Islet precursor cell (in vitro differentiated cells): ENCODE measurements at regions not wholly inside any gene's neighbourhood (a gene's known extent, or its start where the extent isn't known, plus 50 kb on each side); places are given as distances from the start of the nearest gene placed in this dataset.

Experiments used
- DNase-seq: peaks from one replicate; pipeline ENCODE4 v3.0.0-alpha.2; 2018

DNA sequence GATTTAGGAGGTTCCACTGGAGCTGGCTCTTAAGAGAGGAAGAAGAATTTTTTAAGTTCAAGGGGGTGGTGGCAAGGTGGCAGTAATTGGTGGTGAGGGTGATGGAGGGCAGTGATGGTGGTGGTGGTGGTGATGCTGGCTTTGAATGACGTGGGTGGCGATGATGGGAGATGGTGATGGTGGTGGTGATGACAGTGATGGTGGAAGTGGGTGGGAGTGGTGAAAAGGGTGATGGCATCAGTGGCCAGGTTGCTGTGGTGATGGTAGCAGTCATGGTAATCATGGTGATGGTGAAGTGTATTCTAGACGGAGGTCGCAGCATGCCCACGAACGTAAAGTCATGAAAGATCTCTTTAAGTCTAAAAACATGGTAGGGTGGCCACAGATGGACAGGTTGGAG lies 197.3 kb downstream of the PTEN start:
- DNase-seq: no peak

DNA sequence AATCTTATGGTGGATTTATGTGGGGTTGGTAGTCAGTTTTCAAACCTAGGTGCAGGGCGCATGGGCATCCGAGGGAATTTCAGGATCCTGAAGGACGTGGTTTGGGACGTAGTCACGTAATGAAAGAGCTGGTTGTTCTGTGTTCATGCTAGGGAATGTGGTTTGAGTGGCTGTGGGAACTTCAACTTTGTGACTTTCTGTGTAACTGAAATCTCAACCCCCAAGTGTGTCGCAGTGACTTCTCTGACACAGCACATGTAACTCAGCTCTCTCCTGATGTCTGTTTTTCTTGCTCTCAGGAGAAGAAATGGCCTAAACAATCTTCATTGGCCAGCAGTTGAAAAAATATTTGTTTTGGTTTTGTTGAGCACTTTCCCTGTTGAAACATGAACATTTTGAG lies 199.0 kb downstream of the PTEN start:
- DNase-seq: peak; percentile 57

DNA sequence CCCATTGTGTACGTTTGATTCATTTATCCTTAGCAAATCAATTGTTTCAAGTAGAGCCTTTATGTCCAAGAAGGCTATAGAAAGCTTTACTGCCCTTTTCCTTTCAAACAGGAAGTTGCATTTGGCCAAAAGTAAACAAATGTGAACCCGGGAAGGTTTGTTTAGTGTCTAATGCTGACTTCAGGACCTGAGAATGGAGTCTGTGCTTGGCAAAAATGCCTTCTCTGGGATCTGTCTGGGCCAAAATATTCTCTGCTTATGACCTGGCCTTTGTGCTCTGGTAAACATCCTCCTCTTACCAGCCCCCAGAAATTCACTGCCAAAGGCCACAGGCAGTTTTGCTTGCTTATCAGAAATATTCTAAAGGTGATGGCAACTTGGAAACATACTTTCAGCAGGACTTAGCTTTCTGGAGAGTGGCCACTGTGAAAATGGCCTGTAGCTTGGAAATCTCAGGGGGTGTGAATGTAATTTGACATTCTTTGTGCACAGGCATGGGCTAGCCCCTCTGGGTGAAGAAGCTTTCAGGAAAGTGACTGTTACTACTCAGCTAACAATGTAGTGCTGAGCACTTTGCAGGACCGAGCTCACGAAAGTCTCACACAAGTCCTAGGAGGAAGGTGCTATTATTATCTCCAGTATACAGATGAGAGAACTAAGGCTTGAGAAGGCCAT lies 199.5 kb downstream of the PTEN start:
- DNase-seq: peak; percentile 67

DNA sequence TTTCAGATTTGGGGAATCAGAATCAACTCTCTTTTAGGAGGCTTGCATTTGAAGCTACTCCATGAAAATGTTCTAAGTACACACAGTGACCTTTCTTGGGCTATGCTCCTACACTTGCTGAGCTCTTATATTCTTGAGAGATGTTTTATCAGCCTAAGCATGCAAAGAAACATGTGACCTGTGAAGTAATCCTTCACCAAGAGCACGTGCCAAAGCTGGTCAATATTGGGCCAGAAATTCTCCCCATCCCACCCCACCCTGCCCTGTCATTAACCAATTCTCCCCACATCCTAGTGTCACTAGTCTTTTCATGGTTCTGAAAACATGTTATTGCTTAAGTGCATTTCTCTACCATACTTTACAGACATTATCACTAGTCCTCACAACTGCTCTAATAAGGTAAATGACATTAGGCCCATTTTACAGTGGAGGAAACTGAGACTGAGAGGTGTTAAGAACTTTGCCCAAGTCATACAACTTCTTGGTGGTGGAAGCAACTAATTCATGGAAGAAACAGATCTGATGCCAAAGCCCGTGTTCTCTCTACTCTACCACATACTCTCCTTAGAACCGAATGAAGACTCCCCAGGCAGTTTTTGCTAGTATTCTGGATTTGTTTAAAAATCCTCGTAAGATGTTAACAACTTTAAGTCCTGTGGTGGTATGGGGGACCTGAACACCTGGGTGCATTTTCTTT lies 200.6 kb downstream of the PTEN start:
- no peak for DNase-seq

DNA sequence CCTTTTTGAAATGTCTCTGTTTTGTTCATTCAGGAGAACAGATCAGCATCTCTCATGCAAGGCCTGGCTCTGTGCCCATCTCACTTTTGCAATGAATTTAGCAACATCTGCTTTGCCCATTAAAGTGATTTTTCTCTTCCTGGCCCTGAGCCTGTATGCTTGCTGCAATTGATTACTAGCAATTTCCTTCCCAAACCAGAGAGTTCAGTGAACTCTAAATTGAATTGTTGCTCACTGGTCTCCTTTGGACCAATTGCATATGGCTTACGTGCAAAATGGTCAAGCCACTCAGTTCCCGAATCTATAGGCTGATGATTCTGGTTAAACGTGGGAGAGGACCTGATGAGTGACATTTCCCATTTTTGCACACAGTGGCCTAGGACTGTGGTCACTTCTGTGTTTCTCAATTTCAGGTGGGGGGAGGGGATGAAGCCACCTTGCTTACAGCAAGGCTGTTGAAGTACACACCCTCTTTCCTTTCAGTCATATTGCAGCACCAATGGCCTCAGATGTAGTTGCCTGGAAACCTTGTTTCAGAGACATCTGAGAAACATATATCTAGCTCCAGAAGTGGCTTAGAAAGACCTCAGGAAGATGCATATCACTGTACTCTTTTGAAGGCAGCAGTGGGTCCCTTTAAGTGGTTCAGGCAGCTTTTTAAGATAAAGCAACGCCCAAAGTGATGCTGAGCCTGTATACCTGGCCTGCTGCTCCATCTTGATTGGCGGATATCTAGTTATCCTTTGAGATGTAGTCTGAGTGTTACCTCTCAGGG lies 201.4 kb downstream of the PTEN start:
- no peak for DNase-seq

DNA sequence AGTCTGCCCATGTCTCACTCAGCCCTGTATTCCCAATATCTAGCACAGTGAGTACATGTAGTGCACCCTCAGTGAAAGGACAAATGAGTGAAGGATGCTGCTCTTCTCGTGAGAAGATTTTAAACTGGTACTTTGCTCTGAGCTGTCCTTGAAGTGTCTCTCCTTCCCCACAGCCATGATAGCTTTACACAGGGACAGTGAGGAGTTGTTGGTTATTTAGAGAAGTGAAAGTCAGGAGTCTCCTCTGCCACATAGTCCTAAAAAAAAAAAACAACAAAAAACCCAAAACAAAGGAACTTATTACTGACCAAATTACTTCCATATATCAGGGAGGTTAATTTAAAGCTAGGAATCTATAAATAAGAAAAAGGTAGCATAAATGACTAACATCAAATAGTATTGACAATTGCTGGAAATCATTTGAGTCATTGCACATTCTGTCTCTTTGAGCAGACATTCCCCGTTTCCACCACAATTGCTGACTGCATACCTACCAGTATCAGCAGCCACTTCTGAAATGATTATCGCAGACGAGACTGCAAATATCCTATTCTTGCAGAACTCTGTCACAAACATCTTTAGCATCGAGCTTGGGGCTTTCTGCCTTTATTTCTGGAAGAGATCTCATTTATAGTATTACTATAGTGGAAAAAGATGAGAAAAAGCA lies 202.1 kb downstream of the PTEN start:
- no peak for DNase-seq

DNA sequence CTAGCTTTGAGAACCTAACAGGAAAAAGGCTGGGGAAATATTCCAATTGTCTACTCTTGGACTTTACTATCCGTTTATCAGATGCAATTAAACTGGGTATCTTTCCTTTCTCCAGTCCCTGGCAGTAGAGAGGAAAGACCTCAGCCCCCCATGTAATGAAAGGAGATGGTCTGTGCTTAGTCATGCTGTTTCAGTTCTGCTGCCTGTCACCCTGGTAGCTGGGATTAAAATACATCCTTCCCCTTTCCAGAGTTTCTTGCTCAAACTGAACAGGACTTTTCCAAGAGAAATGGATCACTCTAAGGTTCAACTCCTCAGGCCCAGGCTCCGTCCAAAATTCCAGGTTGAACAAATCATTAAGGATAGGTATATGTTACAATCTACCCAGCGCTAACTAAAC lies 202.9 kb downstream of the PTEN start:
- DNase-seq: no peak

DNA sequence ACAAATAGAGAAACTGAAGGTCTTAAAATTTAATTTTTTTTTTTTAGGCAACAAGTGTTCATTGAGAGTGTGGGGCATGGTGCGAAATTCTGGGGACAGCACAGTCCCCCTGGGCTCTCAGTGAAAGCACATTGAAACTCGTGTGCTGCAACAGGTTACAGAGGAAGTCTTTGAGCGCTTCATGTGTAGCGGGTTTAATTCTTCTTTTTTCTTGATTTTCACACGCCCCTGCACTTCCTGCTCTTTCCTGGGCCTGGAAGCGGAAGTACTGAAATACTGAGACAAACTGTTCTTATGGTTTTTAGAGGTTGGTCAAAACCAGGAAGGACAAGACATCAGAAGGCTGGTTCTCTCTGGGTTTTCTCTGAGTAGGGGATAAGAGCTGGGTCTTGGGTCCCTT lies 203.5 kb downstream of the PTEN start:
- no peak for DNase-seq

DNA sequence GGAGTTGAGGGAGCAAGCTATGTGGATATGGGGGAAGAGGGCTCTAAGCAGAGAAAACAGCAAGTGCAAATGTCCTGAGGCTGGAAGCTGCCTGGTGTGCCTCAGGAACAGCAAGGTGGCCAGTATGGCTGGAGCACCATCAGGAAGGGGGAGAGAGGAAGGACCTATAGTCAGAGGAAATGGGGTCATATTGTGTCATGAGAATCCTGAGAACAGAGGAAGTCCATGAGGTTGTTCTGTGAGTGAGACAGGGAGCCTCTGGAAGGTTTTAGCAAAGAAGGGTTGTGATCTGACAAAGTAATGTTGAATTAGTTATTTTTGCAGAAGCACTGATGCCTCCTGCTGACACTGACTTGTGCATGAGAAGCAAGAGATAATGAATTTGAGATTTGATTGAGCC lies 204.3 kb downstream of the PTEN start:
- DNase-seq: no peak

DNA sequence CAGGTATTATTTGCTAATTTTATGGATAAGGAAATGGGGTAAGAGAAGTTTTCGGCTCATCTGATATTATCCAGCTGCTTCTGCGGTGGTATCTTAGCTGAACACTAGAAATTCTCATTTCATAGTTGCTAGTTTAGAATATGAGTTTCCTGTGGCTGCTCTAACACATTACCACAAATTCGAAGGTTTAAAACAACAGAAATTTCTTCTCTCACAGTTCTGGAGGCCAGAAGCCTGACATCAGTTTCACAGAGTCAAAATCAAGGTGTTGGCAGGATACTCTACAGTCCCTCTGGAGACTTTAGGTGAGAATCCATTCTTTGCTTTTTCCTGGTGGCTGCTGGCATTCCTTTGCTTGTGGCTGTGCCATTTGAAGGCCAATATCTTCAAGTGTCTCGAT lies 205.9 kb downstream of the PTEN start:
- no peak for DNase-seq

DNA sequence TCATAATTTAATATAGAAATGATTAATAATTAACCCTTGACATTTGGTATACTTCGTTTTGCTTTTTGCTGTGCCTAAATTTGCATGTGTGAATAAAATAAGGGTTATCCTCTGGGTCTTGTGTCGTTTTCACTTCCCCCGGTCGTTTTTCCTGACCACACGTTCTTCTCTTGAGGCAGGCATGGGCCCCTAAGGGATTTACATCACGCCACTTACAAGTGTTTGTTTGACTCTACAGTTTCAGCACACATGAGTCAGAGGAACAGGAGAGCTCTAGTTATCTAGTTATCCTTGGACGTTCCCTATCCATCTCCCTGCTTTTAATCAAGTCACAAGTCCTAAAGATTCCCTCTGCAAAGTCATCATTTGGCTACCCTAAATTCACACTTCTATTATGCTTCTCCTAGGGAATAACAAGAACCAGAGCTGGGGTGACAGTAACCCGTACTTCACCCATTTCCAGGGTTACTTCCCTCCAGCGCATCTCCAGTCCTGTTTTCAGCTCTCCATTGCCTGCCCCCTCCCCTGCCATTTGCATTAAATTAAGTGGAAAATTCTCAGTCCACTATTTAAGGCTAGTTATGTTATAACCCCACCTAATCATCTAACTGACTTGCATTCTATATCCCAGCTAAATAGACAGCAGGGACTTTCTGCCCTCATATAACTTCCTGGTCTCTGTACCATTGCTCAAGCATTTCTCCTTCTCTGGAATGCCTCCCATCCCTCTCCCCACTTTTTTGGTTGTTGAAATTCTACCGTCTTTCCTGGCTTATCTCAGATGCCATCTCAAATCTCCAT lies 206.9 kb downstream of the PTEN start:
- DNase-seq: no peak

DNA sequence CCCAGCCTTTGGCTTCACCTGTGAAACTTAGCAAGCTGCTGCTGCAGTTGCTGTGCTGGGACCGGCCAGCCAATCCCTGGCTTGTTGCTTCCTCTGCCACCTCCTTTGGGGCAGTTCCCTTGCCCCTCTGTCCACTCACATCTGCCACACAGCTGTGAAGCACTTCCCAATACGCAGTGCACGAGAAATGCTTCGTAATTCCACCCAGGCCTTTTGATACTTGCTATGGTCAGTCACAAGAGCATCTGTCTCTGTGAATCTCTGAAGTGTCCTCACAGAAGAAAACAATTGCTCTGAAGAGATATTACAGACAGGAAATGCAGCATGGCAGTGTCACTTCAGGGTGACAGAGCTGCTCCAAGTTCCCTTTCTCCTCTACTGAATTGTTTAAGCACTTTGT lies 208.5 kb downstream of the PTEN start:
- DNase-seq: no peak

DNA sequence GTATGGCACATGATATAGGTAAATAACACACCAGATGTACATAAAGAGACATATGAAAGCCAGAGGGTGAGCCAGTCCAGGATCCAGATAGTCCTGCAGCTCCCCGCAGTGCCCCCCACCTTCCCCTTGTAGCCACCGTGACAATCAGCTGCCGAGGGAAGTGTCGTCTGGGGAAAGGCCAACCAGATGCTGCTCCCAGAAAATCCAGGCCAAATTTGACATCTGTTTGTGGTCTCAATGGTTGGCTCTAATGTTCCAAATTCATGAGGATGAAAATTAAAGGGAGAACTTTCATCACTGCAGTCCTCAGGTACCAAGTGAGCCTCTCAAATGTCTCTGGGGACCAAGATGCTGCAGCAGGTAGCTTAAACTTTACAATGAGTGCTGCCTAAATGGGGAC lies 210.3 kb downstream of the PTEN start:
- DNase-seq: no peak

DNA sequence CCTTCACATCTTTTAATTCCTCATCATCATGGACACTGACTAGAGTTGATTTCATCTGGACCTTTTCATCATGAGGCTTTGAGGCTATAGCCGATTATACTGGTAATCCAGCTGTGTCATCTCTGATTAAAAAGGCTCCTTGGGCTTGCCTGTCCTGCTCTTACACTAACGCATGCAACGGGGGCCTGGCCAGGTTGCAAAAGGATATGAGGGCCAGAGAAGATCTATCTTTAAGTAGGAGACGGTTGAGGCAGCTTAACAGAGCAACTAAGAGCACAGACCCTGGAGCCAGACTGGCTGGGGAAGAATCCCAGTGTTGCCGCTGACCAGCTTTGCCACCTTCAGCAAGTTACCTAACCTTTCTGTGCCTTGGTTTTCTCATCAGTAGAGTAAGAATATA lies 211.5 kb downstream of the PTEN start:
- no peak for DNase-seq

DNA sequence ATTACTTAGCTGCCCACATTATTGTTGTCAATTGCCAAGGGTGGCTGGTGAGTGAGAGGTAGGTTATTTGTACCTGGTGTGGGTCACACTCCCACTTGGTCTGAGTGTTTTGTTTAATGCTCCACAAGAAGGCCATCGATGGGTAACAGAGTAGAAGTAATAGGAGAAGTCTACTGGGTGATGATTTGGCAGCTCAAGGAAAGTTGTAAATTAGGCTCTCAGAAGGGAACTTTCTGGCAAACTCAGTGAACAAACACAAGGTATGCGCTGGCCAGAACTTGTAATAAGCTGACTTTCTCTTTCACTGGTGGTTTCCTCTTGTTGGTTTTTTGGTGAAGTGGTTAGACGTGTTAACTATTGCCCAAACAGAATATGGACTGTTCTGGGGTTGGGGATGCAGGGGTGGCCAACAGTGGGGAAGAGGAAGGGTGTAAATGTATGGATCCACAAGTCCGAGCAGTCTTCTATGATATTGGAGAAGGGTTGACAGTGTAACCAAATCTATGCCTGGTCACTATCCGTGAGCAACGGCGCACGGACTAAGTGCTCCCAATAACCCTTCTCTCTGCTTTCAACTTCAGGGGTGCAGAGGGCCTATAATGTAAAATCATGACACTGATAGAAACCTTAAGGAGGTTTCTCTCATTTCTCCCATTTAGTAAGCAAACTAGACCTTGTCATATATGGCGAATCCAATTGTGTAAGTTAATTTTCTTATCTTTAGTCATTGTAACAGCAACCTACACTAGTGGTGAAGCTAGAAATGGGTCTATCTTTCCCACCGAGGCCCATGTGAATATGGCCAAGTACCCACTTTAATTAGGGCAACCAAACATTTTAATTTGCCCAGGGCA lies 212.8 kb downstream of the PTEN start:
- no peak for DNase-seq

DNA sequence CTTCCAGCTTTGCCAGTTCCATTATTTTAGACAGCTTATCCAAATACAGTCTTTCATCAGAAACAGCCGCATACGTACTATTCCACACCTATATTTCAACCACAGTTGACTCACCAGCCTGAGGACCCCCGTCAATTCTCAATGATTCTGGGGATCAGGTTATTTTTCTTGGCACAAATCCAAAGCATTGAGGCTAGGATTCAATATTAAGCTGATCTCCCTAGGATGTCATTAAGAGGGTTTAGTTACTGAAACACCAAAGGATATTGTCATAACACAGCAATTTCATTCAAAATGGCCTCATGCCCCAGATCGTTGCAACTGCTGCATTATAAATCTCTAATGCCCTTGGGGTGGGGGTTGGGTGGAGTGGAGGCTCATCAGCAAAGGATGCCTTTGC lies 214.6 kb downstream of the PTEN start:
- DNase-seq: no peak

DNA sequence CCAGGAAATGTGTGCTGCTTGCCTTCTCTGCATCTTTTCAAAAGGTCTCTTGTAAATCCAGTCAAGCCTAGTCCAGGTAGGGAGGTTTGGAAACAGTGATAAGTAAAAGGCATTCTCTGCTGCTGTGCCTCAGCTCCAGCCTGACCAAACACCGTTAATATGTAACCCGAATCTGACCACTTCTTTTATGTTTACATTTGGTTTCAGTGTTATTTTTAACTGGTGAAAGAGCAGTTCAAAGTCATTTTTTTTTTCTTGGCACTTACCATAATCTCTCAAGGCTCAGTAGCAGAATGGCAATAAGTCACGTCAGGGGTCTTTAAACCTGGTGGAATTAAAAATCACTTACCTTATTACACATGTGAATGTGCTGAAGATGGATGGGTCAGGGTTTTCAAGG lies 216.8 kb downstream of the PTEN start:
- no peak for DNase-seq

DNA sequence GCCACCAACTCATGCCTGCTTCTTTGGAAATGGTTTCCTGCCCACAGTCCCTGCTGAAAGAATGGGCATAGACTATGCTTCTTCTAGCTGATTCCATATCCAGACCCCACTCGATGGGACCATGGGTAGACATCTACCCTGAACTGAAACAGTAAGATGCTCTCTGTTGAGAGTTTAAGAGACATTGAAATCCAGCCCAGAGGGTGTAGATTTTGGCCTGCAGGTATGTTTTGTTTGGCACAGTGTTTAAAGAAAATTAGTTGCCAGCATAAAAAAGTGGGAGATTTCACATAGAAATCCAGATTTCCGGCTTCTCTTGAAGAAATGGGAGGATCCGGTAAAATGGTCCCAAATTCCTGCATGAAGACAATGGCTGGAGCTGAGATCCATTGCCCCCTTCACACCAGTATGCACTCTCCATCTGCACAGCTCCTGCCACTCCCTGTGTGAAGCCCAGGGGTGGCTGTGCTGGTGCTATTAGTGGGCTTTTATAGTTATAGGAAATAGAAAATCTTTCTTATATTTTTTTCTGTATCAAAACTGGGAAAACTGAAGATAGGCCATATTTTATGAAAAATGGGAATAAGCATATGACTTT lies 218.1 kb downstream of the PTEN start:
- DNase-seq: no peak

DNA sequence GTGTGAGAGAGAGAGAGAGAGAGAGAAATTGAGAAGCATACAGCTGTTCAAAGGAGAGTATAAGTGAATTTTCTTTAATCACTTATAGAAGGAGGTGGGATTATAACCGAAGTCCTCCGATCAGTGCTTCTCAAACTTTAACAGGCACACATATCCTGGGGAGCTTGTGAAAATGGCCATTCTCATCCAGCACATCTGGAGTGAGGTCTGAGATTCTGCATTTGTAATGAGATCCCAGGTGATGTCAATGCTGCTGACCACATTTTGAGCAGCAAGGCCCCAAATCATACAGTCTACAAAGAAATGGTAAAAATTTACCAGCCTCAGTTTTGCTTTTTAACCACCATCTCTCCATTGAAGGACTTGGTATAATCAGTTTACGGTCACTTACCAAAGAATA lies 219.0 kb downstream of the PTEN start:
- no peak for DNase-seq

DNA sequence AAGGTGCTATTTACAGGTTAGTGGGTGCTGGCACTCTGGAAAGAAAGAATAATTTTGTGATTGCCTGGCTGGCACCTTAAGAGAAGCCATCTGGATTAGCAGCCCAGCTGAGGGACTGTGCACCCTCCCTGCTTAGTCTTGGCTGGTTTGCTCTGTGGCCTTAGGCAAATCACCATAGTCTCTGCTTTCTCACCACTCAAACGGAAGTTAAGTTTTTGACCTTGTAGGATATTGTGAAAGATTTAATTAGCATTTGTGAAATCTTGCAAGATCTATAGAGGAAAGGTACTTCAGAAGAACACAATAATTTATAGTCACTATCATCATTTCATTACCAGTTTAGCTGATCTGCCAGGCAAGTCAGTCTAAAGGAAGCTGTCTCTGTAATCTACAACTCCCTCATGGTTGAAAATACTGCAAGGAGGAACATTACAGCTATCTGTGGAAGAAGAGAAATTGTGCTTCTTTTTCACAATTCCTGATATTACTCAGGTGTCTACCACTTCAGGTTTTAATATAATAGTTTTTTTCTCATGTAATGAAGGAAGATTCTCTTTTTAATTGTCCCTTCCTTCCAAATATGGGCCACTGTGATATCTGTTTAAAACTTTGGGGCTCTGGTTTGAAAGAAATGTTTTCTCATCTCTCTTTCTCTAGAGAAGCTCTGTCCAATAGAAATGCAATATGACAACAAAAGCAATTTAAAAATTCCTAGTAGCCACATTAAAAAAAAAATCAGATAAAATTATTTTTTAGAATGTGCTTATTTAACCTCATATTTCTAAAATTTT lies 219.6 kb downstream of the PTEN start:
- DNase-seq: no peak

DNA sequence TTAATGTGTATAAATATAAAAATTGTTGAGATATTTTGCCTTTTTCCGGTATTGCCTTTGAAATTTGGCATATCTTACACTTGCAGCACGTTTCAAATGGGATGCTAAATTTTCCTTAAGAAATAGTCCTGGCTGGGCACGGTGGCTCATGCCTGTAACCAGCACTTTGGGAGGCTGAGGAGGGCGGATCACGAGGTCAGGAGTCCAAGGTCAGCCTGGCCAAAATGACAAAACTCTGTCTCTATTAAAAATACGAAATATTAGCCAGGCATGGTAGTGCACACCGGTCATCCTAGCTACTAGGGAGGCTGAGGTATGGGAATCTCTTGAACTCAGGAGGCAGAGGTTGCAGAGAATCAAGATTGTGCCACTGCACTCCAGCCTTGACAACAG lies 220.2 kb downstream of the PTEN start:
- no peak for DNase-seq
